RKO (cell line): ENCODE measurements at regions not wholly inside any gene's neighbourhood (a gene's known extent, or its start where the extent isn't known, plus 50 kb on each side); places are given as distances from the start of the nearest gene placed in this dataset.
"Not testable (repeated sequence)": the region's sequence is repeated elsewhere in the genome, so short reads cannot be mapped to it uniquely, and the experiment has no call there.

Experiments used
- DNase-seq: peaks from one replicate; pipeline ENCODE4 v3.0.0-alpha.2; 2016; ENCODE audit warnings: low spot score

GRCh38 chr11:91641153-91641552, 583.5 kb upstream of the FAT3 start:
- no peak for DNase-seq

DNA sequence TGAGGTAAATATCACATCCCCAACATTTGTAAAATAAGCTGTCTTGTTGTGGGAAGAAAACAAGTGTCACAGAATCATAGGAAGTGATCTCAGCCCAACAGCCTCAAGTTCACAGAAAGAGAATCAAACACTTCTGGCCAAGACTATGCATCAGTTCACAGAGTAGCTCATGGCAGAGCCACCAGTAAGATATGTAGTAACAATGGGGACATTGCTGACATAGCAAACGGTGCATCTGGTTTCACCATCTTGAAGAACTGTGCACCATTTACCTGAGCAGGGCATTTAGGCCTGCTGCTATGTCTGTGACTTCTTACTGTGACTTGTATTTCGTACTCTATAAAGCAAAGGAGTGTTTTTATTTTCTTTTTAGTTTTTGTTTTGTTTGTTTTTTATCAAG, 585.3 kb upstream of the FAT3 start:
- DNase-seq, result no peak

- no peak for DNase-seq
Observed at GRCh38 chr11:91630916-91631673, 593.5 kb upstream of the FAT3 start.

DNA sequence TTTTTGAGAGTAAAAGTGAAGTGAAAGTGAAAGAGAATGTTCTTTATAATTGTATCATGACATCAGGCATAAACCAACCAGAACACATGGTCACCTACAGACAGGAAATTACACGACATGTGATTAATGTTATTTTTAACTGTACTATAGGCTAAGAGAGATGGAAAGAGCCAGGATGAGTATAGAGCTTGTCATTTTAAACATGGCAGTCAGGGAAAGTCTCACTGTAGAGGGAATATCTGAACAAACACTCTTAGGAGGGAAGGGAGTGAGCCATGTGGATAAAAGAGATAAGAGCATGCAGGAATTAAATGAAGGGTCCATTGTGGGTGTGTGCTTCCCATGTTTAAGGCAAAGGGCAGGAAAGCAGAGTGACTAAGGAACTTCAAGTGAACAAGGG, 599.1 kb upstream of the FAT3 start:
- DNase-seq, result no peak

GRCh38 chr11:91624021-91624420, 600.6 kb upstream of the FAT3 start:
- no peak for DNase-seq

- DNase-seq, result no peak
Observed at GRCh38 chr11:91608677-91609076, 615.9 kb upstream of the FAT3 start.

- DNase-seq, result no peak
Observed at GRCh38 chr11:91596111-91596510, 628.5 kb upstream of the FAT3 start.

GRCh38 chr11:91591021-91591420, 633.6 kb upstream of the FAT3 start:
- DNase-seq, result no peak

GRCh38 chr11:91587131-91587530, 637.5 kb upstream of the FAT3 start:
- peak; percentile 2 for DNase-seq

DNA sequence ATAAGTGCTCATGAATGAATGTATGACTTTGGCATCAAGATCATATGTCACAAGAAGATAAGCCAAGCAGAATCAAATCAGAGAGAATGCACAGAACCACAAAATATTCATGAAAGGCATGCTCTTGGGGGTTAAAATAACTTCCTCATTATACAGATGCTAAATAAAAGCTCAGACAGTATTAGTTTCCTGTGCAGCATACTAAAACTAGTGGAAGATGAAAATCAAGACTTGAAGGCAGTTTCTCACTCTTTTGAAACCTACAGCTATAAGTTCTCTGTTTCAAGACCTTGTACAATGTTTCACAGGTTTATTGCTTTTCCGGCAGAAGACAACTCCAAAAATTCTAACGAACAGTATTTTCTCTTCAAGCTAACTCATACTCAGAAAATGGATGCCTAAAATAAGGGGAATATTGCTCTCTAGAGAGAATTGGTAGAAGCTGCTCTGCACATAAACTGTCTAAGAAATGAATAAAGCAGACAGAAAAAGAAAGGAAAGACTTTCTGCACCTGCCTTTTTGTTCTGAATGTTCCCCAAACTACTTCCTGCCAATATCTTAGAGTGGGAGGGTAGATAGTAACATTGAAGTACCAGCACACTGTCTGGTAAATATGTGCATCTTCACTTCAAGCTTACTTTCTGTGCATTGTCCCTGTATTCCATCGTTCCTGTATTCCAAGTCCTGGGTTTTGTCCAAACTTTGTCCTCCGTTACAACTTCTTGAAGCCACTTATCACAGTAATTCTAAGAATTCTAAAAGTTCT, 639.4 kb upstream of the FAT3 start:
- DNase-seq, result no peak

DNA sequence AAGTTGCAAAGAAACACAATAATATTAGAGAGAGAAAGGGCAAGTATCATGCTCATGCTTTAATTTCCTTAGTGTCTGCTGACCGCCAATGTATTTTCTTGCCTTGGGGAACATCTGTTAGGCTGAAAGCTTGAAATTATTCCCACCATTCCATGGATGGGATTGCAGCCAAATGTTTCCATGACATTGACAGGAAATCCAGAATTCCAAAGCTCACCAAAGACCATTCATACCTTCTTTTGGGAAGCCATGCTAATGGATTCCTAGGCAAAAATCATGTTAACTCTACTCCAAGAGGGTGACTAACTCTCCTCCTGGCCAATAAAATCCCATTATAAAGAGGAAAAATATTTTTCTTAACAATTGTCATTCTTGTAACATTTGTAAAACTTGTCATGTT, 661.4 kb upstream of the FAT3 start:
- DNase-seq, result no peak

GRCh38 chr11:91560434-91560833, 664.2 kb upstream of the FAT3 start:
- no peak for DNase-seq

DNA sequence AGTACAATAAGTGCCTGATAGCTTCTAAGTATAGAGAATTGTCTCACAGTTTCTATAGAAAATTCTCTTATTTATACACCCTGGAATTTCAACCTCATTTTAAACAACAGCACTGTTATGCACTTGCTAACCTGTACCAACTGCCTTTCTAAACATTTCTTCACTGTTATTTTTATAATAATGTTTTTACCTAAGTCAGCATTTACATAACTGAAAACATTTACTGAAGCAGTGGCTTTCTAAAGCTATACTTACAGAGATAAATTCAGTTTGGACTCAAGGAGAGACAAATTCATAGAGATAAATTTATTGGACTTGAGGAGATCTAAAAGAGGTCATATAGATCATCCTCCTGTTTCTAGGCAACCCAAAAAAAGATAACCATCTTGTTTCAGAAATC, 686.6 kb upstream of the FAT3 start:
- no peak for DNase-seq

- DNase-seq, result no peak
Observed at GRCh38 chr11:91536366-91536765, 688.3 kb upstream of the FAT3 start.

GRCh38 chr11:91528965-91529364, 695.7 kb upstream of the FAT3 start:
- no peak for DNase-seq

DNA sequence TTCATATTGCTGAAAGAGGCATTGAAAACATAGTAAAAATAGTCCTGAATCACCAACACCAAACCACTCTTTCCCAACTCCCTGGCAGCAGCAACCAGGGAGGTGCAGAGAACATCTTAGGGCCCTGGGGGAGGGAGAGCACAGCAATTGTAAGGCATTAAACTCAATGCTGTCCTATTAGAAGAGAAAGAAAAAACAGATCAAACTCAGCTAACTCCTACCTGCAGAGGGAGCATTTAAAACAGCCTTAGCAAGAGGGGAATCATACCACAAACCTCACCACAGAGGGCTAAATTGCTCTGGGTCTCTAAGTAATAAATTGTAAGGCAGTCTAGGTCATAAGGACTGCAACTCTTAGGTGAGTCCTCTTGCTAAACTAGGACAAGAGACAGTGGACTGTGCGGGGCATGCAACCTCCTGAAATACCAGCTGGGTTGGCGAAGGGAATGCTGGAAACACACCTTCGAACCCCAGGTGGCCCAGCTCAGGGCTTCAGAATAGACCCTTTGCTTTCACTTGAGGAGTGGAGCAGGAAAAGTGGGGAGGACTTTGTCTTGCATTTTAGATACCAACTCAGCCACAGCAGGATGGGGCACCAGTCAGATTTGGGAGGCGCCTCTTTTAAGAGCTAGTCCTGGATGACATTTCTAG, 697.1 kb upstream of the FAT3 start:
- no peak for DNase-seq

DNA sequence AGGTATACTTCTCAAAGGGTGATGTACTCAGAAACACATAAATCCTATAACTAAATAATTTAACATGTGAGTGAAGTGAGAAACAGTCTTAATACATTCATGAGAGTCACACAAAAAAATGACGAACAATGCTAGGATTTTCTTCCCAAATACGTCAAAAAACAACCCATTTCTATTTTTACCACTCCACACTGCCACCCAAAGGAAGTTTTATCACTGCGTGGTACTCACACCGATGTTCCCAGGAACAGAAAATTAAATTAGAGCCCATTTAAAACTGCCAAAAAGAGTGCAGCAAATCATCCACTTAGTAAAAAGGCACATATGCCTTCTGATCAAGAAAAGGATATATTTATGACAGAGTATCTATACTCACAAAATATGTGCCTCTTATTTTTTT, 710.9 kb upstream of the FAT3 start:
- DNase-seq, result peak; percentile 1

DNA sequence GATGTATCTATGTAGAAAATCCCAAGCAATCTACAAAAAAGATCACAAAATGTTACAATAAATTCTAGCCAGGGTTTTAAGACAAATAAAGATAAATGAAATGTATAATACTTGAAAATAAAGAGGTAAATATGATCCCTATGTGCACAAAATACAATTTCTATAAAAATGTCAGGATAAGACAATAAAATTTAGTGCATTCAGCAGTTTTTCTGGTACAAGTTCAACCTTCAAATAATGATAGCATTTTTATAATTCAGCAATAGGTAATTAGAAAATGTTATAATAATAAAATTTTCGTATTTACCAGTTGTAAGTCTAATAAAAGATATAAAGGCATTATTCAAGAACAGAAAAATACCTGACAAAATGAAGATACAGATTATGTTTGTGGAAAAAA, 726.8 kb upstream of the FAT3 start:
- no peak for DNase-seq

GRCh38 chr11:91495837-91496236, 728.8 kb upstream of the FAT3 start:
- no peak for DNase-seq

GRCh38 chr11:91489989-91490388, 734.6 kb upstream of the FAT3 start:
- no peak for DNase-seq

DNA sequence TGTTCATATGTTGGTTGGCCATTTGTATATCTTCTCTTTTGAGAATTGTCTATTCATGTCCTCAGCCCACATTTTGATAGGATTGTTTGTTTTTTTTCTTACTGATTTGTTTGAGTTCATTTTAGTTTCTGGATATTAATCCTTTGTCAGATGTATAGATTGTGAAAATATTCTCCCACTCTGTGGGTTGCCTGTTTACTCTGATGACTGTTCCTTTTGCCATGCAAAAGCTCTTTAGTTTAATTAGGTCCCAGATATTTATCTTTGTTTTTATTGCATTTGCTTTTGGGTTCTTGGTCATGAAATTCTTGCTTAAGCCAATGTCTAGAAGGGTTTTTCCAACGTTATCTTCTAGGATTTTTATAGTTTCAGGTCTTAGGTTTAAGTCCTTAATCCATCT, 740.7 kb upstream of the FAT3 start:
- DNase-seq, result not testable (repeated sequence)

- DNase-seq, result not testable (repeated sequence)
Observed at GRCh38 chr11:91481875-91482274, 742.7 kb upstream of the FAT3 start.

GRCh38 chr11:91470656-91471055, 754.0 kb upstream of the FAT3 start:
- no peak for DNase-seq
